Body of pancreas (tissue), 4 donors: ENCODE measurements at regions not wholly inside any gene's neighbourhood (a gene's known extent, or its start where the extent isn't known, plus 50 kb on each side); places are given as distances from the start of the nearest gene placed in this dataset.

Source experiments
- CTCF ChIP-seq, 7 experiments: fragments of 450-650 bp in 4 of 7; fragments of 200-600 bp in 3 of 7; sonication (generic) in 3 of 7; IDR thresholded peaks; one replicate each; pipeline ENCODE4 v1.5.1; 2016 to 2019; ENCODE audit warnings: antibody characterized with exemption in 7 of 7
- POLR2A ChIP-seq, 3 donors: fragments of 450-650 bp; IDR thresholded peaks; one replicate each; pipeline ENCODE4 v1.6.1; 2016; ENCODE audit warnings: antibody characterized with exemption in 3 of 3, mild to moderate bottlenecking in 2 of 3

DNA sequence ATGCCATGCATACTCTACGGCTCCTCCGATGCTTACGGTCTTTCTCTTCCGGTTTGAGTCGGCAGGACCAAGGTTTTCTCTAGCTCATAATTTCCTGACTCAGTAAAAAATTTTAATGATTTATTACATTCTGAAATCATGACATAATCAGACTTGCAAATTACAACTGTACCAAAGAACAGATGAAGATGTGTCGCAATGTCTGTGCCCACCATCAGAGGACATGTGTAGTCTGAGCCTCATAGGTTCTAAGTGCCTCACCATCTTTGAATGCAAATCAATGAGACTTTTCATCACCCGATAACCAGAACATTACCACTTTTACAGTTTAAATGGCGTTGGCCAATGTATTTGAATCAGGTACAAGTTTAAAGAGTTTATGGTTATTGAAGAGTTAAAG, 213.1 kb downstream of the NHLRC3 start:
- TF ChIP-seq POLR2A (IDR thresholded peaks at IDR 0.05) (no peak), CTCF (IDR thresholded peaks at IDR 0.05) (no peak)
